PFSK-1 (cell line): ENCODE measurements at regions not wholly inside any gene's neighbourhood (a gene's known extent, or its start where the extent isn't known, plus 50 kb on each side); places are given as distances from the start of the nearest gene placed in this dataset.

Experiments
- FOXP2 ChIP-seq: optimal IDR thresholded peaks from 2 replicates; pipeline ENCODE3; 2011; ENCODE audit warnings: borderline replicate concordance, control low read depth, inconsistent platforms; ENCODE audit not compliant: insufficient read depth; ENCODE audit errors: extremely low read length, extremely low read depth
- POLR2AphosphoS5 ChIP-seq: IDR thresholded peaks from 2 replicates; pipeline ENCODE4 v1.6.1; 2012; ENCODE audit warnings: low read depth, mild to moderate bottlenecking, control low read depth, low read length, moderate library complexity
- REST ChIP-seq, 2 experiments: IDR thresholded peaks; 2 replicates each; pipeline versions ENCODE4 v1.6.1 to v1.8.0; 2011 to 2012; ENCODE audit warnings: low read depth in 2 of 2, low read length in 2 of 2, control low read depth in 1 of 2, inconsistent platforms in 1 of 2, mild to moderate bottlenecking in 1 of 2, moderate library complexity in 1 of 2; ENCODE audit not compliant: insufficient read depth in 1 of 2
- SIN3A ChIP-seq: IDR thresholded peaks from 2 replicates; pipeline ENCODE4 v1.6.1; 2012; ENCODE audit warnings: mild to moderate bottlenecking, low read length, moderate library complexity, borderline replicate concordance; ENCODE audit not compliant: insufficient read depth
- TAF1 ChIP-seq: IDR thresholded peaks from 2 replicates; pipeline ENCODE4 v1.6.1; 2012; ENCODE audit warnings: low read length, control low read depth, borderline replicate concordance; ENCODE audit not compliant: insufficient read depth

GRCh38 chr13:69107436-69107835 is 1000.2 kb upstream of the ATXN8OS start:
- no peak for TF ChIP-seq POLR2AphosphoS5
- TF ChIP-seq REST (IDR thresholded peaks at IDR 0.05; ENCODE audit: insufficient read depth in 1 of 2, low read depth in 2 of 2, low read length in 2 of 2): no peak
- no peak for TF ChIP-seq SIN3A
- no peak for TF ChIP-seq TAF1
- TF ChIP-seq FOXP2: no peak
